GM21528 (cell line): ENCODE measurements at regions not wholly inside any gene's neighbourhood (a gene's known extent, or its start where the extent isn't known, plus 50 kb on each side); places are given as distances from the start of the nearest gene placed in this dataset.

Source experiments
- ATAC-seq: cut with Tn5 transposase; IDR thresholded peaks from one replicate; pipeline ENCODE4 v1.9.1; 2021; ENCODE audit warnings: mild to moderate bottlenecking, moderate library complexity; ENCODE audit not compliant: unreplicated experiment, low FRiP score

DNA sequence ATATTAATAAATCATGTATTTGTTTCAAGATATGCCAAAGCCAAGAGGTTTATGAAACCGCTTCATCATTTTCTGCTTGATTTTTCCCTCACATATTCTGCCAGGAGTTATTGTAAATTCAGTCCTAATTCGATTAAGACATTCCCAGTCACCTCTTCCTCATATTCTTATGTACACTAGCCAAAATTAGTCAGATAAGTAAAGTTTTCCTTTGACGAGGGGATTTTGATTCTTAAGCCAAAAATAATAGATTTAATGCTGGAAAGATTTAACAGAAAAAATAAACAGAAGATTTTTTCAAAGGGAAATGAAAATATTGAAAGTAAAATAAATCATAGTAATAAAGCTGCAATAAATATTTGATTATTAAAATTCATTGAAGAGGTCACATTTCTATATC, 51.0 kb upstream of the VEGFC start:
- no peak for ATAC-seq

DNA sequence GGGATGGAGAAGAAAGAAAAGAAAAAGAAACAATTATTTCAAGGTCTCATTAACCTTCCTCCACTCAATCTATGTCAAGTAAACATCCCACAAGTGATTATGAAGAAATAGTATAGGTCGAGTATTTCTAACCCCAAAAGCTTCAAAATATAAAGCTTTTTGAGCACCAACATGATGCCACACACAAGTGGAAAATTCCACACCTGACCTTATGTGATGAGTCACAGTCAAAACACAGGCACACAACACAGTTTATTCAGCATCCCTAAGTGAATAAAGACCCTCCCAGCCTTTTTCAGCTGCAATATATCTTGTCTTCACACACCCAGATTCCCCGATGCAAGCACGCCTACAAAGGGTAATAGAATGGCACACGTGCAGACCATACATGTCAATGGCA, 51.7 kb upstream of the VEGFC start:
- ATAC-seq: no peak

DNA sequence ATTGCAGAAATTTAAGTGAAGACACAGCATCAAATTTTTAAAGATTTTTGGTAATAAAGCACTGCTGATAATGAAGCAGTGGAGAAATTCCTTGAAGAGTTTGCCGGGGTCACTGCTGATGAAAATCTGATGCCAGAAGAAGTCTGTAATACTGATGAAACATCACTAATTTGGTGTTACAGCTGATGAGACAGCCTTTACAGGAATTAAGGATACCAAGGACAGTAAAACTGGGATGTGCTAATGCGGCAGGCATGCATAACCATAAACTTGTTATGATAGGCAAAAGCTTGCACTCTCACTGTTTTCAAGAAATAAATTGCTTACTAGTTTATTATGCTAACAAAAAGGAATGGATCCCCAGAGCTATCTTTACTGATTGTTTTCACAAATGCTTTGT, 52.9 kb upstream of the VEGFC start:
- no peak for ATAC-seq

DNA sequence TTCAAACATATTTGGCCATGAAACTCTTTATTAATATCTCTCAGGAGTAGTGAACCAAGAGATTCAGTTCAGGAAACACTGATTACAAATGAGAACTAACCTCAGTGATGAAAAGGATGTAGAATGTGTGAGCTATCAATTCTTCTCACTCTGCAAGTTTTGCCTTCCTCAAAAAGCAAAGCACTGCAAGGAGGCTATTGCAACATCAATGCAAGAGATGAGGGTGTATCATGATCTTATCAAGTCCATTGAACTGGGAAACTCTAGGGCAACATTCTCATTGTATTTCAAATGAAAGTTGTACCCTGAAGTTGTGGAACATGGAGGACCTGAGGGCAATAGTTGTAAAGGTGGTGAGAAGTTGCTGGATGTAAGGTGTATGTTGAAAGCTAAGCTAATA, 56.4 kb upstream of the VEGFC start:
- no peak for ATAC-seq

DNA sequence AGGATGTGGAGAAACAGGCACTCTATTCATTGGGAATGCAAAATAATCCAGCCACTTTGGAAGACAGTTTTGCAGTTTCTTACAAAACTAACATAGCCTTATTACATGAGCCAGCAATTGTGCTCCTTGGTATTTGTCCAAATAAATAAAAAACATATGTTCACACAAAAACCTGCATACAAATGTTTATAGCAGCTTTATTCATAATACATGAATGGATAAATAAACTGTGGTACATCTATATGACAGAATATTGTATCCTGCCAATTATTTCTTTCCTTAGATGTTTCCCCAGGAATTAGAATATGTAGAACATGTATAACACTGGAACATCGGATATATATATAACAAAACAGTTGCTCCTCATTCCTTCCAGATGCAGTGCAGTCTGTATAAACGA, 57.7 kb upstream of the VEGFC start:
- ATAC-seq: no peak

DNA sequence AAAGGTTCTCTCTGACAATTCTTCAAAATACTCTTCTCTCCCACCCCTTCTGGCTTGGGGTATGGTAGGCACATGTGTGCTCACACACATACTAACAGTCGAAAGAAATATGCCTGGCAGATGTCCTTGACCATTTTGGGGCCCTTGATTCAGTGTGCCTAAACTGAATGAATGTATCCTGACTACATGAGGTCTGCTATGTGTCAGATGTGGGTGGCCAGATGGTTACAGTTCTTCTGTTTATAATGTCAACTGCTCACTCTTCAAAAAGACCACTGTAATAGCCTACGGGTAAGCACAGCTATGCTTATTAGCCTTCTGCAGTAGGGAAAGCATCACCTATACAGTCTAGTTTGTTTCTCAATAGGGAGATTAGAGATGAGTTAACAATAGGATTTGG, 63.7 kb upstream of the VEGFC start:
- ATAC-seq: no peak

DNA sequence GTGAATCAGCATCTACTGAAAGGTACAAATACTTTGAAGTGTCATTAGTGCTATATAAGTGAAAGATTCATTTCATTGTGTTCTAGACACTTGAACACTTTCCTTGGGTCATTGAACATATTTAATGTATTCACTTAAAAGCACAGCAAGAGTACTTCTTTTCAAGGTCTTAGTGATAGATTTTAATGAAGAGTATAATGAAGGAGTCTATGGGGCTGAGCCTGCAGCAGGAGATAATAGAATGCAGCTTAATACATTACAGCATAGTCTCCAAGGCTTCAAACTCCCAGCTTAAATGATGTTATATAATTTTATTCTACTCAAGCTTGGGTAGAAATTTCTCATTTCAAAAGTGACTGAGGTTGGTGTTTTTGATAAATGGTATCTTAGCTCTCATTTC, 66.1 kb upstream of the VEGFC start:
- ATAC-seq: no peak

DNA sequence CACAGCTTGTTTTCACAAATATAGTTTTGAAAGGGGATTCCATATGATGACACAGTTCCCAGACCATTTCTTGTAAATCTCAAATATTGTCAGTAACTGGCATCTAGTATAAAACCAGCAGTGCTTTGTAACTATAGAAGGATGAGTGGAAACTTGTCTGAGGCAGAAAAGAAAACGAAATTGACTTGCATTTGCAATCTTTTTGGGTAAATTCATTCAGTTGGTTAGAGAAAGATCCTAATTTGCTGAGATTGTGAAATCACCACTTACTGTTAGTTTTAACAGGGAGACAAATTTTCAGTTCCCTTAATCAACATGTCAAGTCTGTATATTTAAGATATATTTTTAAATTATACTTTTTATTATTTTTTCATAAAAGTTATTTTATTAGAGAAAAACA, 71.5 kb upstream of the VEGFC start:
- ATAC-seq: no peak

DNA sequence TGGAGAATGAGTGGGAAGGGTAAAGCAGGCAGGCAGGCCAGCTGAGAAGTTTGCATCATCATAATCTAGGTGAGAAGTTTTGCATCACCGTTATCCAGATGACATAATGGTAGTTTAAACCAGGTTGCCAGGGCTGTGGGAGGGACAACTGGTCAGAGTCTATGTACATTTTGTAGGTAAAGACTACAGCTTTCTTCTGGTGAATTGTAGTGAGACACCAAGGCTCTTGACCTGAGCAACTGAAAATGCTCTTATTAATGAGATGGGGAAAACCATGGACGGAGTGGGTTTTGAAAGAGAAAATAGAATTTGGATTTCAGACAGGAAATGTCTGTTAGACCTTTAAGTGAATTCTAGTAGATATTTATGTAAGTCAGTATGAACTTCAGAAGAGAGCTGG, 76.0 kb upstream of the VEGFC start:
- no peak for ATAC-seq

DNA sequence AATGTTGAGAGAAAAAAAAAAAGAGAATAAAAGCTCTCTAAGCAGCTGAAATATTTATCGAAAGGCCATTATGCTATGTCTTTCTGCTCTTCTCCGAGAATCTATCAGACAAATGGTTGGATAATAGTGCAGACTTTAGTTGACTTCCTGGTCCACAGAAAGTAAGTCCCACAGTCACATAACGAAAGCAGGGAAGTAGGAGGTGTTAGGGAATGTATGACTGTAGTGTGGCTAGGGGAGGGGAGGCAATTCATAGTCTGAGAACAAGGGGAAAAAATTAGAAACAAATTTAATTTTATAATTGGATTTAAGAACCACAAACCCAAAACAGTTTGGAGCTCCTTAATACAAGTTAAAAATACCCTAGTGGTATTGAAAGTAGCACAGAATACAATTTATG, 79.7 kb upstream of the VEGFC start:
- no peak for ATAC-seq

DNA sequence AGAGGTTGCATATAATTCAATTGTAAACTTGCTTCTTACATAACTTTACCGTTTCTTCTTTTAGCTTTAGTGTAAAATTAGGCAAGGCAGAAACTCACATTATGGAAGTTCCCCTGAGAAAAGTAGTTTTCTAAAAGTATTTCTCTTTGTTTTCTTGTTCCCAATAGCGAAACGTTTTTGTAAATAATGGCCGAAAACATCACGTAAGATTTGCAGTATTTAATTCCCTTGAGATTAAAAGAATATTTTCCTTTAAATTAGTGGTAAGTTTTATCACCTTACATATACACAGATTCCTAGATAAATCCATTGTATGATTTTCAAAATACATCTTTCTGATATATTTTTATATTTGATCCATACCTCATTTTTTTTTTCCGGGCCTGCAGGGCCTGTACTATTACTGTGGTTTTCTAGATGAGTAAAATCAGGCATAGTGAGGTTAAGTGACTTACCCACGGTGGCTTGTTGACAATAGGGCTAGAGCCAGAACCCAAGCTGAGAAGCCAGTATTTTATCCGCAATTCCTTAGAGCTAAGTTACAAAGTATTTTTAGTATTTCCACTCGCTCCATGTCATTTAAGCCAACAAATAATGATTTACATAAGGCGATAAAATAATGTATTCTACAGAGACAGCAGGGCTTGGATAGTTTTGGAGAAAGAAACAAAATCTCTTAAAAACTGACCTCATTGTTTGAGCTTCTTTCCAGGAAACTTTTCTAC, 82.2 kb upstream of the VEGFC start:
- no peak for ATAC-seq

DNA sequence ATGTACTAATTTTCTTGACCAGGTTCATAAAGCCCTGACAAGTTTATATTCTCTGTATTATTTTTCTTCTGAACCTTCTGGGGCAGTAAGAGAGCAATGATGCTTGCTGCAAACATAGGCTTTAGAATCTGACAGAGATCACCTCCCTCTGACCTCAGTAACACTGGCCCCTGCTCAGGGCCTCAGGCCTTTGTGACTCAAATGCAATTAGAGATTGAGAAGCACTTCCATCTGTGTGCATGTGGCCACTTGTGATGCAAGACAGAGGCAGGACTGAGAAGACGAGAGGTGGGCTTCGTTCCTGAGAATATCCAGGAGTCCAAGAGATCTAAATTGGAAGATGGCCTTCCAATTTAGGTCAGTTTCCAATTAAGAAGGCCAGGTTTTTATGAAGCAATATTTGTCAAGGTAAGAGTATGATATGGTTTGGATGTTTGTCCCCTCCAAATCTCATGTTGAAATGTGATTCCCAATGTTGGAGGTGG, 82.8 kb upstream of the VEGFC start:
- no peak for ATAC-seq

DNA sequence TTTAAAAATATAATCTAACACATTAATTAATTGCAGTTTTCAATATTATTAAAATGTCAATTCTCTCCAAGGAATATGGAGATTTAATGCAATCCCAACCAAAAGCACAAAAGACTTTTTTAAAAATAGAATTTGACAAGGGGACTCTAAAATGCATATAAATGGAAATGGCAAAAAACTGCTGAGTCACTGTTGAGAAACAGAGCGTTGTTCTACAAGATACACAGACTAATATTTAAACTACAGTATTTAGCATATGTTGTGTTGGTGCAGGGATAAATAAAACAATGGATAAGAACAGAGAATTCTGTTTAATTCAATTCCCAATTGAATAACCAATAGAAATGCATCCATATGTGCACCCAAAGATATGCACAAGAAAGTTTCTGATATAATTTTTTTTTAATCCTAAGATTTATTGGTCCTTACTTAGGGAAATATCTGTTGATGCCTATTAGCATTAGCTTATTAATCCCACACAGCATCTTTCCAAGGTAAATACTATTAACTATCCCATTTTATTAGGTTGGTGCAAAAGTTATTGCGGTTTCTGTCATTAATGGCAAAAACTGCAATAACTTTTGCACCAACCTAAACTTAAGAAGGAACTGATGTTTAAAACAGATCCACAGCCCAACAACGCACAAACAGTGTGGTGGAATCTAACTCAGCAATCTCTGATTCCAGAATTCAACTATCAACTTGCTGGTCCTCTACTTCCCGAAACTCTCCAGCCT, 86.8 kb upstream of the VEGFC start:
- no peak for ATAC-seq

DNA sequence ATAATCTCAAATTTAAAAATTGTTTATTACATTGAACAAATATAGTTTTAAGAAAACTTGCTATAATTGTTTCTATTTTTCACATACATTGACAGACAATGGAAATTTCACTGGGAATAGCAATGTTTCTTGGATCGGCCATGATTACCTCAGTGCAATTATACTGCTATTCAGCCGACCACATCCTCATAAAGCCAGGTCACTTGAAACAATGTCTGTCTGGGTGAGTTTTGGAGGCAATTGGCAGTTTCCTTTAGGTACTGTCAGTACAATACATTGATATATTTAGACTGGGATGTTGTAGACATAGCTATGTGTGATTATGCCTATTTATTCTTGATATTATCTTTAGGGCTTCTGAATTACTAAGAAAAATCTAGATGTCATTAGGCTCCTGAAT, 89.5 kb upstream of the VEGFC start:
- ATAC-seq: no peak

DNA sequence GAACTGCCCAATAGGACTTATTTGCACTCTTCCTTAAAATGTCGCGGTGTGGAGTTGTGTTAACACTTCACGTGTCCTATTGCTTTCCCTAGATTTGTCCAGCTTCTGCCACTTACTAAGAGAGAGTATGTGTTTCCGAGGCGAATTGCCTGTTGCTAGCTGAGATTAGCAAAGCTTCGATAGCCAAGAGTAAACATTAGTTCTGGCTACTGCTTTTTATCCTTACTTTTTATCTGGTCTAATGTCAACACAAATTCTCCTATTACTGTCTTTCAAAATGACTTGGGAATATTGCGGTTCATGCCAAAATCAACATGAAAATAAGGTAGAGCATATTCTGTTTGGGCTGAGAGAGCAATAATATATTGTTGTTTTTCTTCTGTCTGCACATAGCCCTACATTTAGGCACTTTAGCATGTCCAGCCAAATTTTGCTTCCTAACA, 90.4 kb upstream of the VEGFC start:
- no peak for ATAC-seq

DNA sequence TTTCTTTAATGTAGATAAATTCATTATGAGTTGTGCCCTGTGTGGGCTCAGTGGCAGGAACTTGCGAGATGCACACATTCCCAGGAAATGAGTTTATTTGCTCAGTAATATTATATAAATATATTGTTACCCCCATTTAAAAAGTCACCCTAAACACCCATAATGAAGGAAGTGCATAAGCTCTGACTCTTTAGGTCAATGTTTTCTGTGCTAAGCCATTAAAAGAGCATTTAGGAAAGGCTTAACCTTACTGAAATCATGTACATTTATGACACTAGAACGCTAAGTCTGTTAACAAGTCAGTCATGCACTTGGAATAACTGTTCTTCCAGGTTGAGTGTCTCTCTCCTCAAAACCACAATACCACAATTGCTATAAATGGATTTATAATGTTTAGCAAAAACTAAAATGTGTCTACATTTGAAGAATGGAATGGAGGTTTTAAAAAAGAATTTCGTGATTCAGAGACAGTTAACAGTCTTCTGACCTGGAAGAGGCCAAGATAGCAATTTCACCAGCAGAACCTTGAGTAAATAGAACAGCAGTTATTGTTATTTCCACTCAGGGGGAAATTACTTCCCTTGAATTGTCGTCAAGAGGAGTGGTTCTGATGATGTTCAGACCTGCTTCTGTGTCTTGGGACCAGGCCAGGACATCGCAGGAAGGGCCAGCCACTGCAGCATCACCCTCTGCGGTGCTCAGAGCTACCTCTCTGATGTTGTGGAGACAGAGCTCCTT, 91.1 kb upstream of the VEGFC start:
- ATAC-seq: no peak

DNA sequence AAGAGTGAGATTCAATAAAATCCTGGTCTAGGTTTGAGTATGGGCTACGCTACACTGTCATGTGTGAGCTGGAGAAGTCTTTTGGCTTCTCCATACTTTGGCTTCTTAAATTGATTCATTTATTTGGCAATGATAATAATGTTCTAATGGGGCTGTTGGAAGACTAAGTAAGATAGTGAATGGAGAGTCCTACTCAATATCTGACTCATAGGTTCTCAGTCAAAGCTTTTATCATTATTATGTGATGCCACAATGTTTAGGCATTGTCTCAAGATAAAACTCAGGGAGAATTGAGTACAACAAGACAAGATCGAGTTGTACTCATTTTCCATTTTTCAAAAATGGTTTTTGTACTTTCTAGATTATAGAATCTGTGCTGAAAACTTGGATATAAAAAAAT, 92.5 kb upstream of the VEGFC start:
- no peak for ATAC-seq

DNA sequence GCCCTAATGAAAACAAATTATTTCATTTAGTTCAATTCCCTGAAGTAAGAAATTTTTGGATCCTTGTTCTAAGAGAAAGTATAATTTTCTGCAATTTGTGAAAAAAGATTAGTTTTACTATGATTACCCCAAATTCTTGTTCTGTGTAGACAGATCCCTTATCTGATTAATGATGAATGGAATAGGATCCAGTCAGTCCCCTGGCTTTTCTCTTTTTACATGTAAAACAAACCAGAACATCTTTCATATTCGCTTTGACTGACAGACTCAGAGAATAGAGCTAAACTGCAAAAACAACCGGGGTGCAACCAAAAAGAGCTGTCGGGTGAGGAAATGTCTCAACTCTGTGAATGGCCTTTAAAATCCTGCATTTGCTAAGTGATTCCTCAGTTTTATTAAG, 93.4 kb upstream of the VEGFC start:
- ATAC-seq: no peak

DNA sequence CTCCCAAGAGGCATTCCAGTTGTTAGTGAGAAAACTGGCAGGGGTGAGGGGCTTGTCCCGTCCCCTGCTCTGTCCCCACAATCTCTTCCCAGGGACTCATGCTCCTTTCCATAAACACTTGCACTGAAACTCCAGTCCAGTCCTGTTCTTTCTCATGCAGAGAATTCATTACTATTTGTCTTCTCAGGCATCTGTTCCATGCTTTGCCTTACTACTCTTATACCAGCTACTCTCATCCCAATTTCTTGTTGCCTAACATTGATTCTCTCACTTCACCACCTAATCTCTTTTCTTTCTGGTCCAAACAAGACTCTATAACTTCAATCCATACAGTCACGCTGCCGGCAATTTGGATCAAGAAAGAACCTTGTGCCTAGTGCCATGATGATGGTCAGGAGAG, 97.1 kb upstream of the VEGFC start:
- no peak for ATAC-seq

DNA sequence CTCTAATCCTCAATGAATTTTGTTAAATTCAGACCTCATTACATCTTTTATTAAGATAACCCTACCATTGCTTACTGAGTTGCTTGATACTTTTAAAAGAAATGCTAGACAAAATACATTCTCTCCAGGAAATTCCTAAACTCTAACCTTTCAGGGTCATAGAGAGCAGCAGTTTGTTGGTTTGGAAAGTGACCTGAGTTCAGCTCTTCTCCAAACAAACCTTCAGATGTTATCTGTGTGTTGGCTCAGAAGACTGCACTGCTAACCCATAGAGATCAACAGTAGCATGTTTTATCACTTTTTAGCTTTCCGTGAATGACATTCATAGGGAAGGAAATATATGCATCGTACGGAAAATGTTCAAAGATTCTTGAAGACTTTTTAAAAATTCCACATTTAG, 101.8 kb upstream of the VEGFC start:
- ATAC-seq: no peak

DNA sequence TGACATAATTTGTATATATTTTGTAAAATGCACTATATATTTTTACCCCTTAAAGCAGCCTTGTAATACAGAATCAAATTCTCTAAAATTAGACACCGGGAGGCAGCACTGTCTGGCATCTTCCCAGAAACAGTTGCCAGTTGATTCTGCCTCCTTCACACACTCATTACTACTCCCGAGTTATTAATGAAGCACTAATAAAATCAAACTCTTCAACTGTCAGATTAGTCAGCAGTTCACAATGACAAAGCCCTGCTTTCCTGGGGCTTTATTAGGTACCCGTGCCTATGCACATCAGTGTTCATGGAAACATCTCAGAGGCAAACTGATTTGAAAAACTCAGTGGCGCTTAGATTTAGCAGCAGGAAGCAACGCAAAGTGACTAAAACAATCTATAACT, 103.5 kb upstream of the VEGFC start:
- ATAC-seq: no peak

DNA sequence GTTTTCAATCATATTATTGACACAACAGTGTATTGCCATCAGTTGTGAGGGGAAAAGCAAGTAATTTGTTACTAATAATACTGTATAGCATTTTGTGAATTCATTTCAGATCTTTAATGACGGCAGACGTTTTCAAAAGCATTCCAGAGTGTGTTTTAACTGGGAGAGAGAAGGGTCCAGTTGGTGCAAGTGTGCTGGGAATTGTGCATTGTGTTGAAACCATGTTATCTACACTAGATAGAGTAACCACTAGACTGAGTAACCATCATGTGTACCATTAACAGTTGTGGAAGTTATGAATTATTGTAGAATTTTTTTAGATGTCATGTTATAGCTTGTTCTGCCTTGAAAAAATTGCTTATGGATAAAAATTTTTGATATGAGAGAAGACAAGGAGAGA, 104.5 kb upstream of the VEGFC start:
- ATAC-seq: no peak
